ENCODE measurements at regions not wholly inside any gene's neighbourhood (a gene's known extent, or its start where the extent isn't known, plus 50 kb on each side); places are given as distances from the start of the nearest gene placed in this dataset.

DNA sequence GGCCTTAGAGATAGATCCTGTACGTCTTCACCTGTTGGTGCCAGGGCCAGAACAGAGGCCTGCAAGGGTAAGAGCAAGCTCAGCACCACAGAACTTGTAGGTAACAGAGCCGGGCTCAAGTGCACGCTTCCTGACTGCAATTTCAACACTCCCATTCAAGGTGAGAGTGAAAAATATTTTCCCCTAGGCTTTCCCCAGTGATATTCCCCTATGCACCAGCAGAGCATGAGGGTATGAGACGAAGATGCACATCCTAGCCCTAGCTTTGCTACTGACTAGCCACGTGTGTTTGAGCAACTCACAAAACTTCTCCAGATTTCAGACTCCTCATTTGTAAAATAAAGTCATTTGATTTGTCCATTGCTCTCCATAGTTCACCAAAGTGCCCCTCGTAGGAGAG lies 411.6 kb downstream of the ZNF521 start:
- no peak for DNase-seq (ENCODE audit: low read depth)

- no peak for DNase-seq (ENCODE audit: low read depth)
Observed at GRCh38 chr18:24941174-24941951, 410.6 kb downstream of the ZNF521 start.

- DNase-seq (ENCODE audit: low read depth): no peak
Observed at GRCh38 chr18:24942144-24942543, 409.8 kb downstream of the ZNF521 start.

DNA sequence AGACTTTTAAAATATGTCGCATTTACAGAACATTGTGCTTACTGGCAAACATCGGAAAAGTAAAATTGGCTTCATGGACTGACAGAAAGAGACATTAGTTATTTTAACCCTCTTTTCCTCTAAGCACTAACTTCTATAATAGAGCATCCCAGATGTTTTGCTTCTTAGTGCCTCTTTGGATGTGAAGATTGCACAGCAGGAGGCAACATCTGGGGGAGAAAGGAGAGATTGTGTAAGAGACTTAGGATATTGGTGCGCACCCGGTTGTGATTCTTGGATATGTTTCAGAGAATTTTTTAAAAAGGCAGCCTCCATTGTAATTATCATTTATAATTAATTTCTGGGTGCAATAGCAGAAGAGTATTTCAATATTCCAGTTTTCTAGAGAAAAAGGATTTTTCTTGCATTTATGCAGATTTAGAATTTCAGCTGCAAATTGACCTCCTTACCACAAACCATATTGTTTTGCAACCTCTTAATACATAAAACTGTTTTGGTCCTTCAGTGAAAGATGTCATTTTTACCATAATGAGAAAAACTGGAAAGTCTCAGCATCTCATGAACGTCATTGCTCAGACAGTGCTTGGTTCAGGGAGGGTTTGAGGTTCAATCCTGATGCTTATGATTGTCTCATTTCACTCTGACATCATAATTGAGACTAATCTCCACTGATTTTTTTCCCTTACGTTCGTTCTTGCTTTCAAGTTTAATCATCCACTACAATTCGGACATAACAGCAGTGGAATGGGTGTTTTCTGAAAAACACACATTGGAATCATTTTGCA lies 404.3 kb downstream of the ZNF521 start:
- no peak for DNase-seq (ENCODE audit: low read depth)

GRCh38 chr18:24949908-24950307 lies 402.1 kb downstream of the ZNF521 start:
- DNase-seq (ENCODE audit: low read depth): no peak

DNA sequence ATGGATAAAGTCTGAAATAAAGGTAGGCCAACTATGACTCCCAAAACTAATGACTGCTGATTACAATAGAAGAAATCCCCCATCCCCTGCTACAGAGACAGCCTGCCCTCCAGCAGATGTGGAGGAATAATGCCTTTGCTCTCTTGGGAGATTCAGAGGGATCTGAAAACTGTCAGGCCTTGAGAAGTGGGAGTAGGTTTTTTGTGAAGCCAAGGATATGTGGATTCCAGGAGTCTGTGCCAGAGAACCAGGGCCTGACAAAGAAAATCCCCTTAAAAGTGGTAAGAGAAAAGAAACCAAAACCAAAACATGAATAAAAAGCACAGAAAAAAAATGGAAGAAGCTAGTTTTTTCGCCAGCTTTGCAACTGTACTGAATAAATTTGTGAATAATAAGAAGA lies 397.6 kb downstream of the ZNF521 start:
- DNase-seq (ENCODE audit: low read depth): no peak

GRCh38 chr18:24958001-24958400 lies 394.0 kb downstream of the ZNF521 start:
- no peak for DNase-seq (ENCODE audit: low read depth)

DNA sequence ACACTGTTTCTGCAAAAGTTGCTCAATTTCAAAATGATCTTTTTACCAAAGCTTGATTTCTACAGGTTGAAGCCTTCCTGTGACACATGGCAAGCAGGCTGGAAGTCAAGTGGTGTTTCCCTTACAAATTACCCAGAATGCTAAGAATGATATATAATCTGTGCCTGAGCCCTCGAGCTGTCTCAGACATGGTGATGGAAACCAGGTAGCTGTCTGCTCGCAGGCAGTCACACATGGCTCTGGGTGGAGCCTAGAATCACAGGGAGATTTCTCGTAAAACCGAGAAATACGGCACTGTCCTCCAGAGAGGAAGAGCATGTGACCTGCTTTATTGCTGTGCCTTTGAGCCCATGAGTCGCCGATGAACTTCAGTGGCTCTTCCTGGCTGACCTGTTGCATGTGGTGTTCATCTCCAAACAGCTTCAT lies 392.9 kb downstream of the ZNF521 start:
- no peak for DNase-seq (ENCODE audit: low read depth)

DNA sequence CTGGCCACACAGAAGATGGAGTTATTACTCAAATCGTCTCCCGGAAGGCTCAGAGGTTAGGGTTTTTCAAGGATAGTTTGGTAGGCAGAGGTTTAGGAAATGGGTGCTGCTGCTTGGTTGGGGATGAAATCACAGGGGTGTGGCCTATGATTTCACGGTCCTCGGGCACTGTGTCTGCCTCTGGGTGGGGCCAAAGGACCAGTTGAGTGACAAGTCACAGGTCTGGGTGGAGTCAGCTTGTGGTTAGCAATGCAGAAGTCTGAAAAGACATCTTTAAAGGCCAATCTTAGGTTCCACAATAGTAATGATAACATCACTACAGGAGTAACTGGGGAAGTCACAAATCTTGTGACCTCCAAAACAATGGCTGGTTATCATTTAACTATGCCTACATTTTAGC lies 387.8 kb downstream of the ZNF521 start:
- DNase-seq (ENCODE audit: low read depth): no peak

GRCh38 chr18:24968238-24968775 lies 383.7 kb downstream of the ZNF521 start:
- DNase-seq (ENCODE audit: low read depth): no peak

- no peak for DNase-seq (ENCODE audit: low read depth)
Observed at GRCh38 chr18:24972577-24972976, 379.4 kb downstream of the ZNF521 start.

GRCh38 chr18:24974431-24974830 lies 377.5 kb downstream of the ZNF521 start:
- no peak for DNase-seq (ENCODE audit: low read depth)

- DNase-seq (ENCODE audit: low read depth): no peak
Observed at GRCh38 chr18:24975496-24976372, 376.2 kb downstream of the ZNF521 start.

- no peak for DNase-seq (ENCODE audit: low read depth)
Observed at GRCh38 chr18:24976502-24976901, 375.5 kb downstream of the ZNF521 start.

GRCh38 chr18:24979235-24979634 lies 372.7 kb downstream of the ZNF521 start:
- DNase-seq (ENCODE audit: low read depth): no peak

DNA sequence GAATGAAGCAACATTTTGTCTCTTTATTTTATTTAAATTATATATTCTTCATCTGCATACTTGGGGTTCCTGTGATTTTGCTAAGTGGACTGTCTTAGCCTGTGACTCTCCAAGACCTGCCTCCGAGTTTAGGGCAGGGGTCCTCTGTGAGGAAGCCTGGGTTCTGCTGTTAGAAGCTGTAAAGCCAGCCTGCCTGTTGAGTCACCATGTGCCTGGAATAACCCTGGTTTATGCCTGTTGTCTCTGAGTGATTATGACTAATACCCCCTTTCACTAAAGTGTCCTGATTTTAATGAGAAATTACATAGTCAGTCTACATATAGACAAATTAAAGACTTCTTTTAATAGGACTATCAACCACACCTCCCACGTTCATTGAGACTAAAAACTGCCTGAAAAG lies 369.1 kb downstream of the ZNF521 start:
- no peak for DNase-seq (ENCODE audit: low read depth)

DNA sequence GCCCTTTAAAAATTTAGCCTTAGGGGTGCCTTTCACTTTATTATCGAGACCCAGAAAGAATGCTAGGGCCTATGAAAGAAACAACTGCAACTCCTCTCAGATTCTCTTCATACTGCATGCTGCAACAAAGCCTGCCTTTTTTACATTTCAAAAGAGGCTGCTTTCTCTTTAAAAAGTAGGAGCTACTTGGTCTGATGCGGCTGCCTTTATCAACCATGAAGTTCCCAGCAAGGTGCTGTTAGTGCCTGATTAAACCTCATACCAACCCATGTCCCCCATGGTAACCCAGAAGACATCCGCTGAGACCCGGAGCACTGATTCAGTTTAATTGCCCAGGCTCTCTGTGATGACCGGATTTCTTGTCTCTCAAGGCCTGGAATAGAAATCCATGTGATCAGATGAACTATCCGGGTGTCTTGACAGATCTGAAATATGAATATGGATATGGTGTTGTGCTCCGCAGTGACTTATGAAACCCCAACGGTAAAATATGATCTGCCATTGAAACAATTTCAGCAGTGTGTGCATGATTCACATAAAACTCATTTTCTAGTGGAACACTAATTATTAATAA lies 368.3 kb downstream of the ZNF521 start:
- no peak for DNase-seq (ENCODE audit: low read depth)

- no peak for DNase-seq (ENCODE audit: low read depth)
Observed at GRCh38 chr18:24985586-24985985, 366.4 kb downstream of the ZNF521 start.

- no peak for DNase-seq (ENCODE audit: low read depth)
Observed at GRCh38 chr18:24986666-24987302, 365.2 kb downstream of the ZNF521 start.

- DNase-seq (ENCODE audit: low read depth): no peak
Observed at GRCh38 chr18:24987303-24988252, 364.4 kb downstream of the ZNF521 start.
